BLaER1 treated with 17β-estradiol and CSF1 and Interleukin-3, amounts not matched to agents 10 nM and 100 nM (cell line): ENCODE measurements at regions not wholly inside any gene's neighbourhood (a gene's known extent, or its start where the extent isn't known, plus 50 kb on each side); places are given as distances from the start of the nearest gene placed in this dataset.
A peak's percentile ranks its signal among the peaks of the same experiment; 100 is the strongest.

ENCODE experiments used
- H3K27ac ChIP-seq, 11 experiments: shearing (Covaris generic); formaldehyde crosslinking; 2 replicates each; pipeline ENCODE4 v1.8.1; 2022
- H3K27me3 ChIP-seq, 11 experiments: shearing (Covaris generic); formaldehyde crosslinking; 2 replicates each; pipeline ENCODE4 v1.8.1; 2022
- H3K36me3 ChIP-seq, 11 experiments: shearing (Covaris generic); formaldehyde crosslinking; 2 replicates each; pipeline ENCODE4 v1.8.1; 2022
- H3K4me1 ChIP-seq, 10 experiments: shearing (Covaris generic); formaldehyde crosslinking; 2 replicates each; pipeline ENCODE4 v1.8.1; 2022
- H3K4me2 ChIP-seq, 11 experiments: shearing (Covaris generic); formaldehyde crosslinking; 2 replicates each; pipeline ENCODE4 v1.8.1; 2022
- H3K4me3 ChIP-seq, 10 experiments: shearing (Covaris generic); formaldehyde crosslinking; 2 replicates each; pipeline ENCODE4 v1.8.1; 2022
- H3K9ac ChIP-seq, 11 experiments: shearing (Covaris generic); formaldehyde crosslinking; 2 replicates each; pipeline ENCODE4 v1.8.1; 2022
- H3K9me3 ChIP-seq, 11 experiments: shearing (Covaris generic); formaldehyde crosslinking; replicated peaks in 1 of 11; 2 replicates each; pipeline ENCODE4 v1.8.1; 2022
- H4K20me1 ChIP-seq, 11 experiments: shearing (Covaris generic); formaldehyde crosslinking; 2 replicates each; pipeline ENCODE4 v1.8.1; 2022
- Cebpa-rat ChIP-seq, 11 experiments: shearing (Covaris generic); IDR thresholded peaks; 2 replicates each; pipeline ENCODE4 v1.8.1; 2022

- H3K9ac ChIP-seq: no peak overlapping the region
- H3K36me3 ChIP-seq: no peaks in the 10 kb centered on the region
- H3K4me1 ChIP-seq: peaks cover 0 to 100% (median 51%) of the 10 kb centered on the region in 10 experiments; a peak in 14 of 20 replicates
- no peaks in the 10 kb centered on the region for H3K9me3 ChIP-seq
- peak overlapping the region in 3 of 11 experiments; percentile 12 to 69 (median 67); a peak in 3 of 22 replicates for H3K4me2 ChIP-seq
- no peak for TF ChIP-seq Cebpa-rat (IDR thresholded peaks at IDR 0.05)
- no peaks in the 10 kb centered on the region for H4K20me1 ChIP-seq
- H3K27ac ChIP-seq: no peak overlapping the region
- H3K27me3 ChIP-seq: peaks cover 0 to 4% (median 0%) of the 10 kb centered on the region in 11 experiments; a peak in 2 of 22 replicates
- no peak overlapping the region for H3K4me3 ChIP-seq
Observed at GRCh38 chr10:130555411-130555750, 419.2 kb downstream of the GLRX3 start.

GRCh38 chr10:130557181-130557845 lies 421.1 kb downstream of the GLRX3 start:
- no peak for TF ChIP-seq Cebpa-rat (IDR thresholded peaks at IDR 0.05)
- Histone ChIP-seq H3K4me1 (peaks cover 0 to 100% (median 52%) of the 10 kb centered on the region in 10 experiments; a peak in 14 of 20 replicates), H4K20me1 (no peaks in the 10 kb centered on the region), H3K27me3 (peaks cover 0 to 4% (median 0%) of the 10 kb centered on the region in 11 experiments; a peak in 2 of 22 replicates), H3K27ac (no peak overlapping the region), H3K4me3 (no peak overlapping the region; a peak in 1 of 20 replicates), H3K36me3 (no peaks in the 10 kb centered on the region), H3K4me2 (peak overlapping the region in 9 of 11 experiments; percentile 17 to 74 (median 64); a peak in 15 of 22 replicates), H3K9ac (no peak overlapping the region; a peak in 1 of 22 replicates), H3K9me3 (no peaks in the 10 kb centered on the region)

- H3K27me3 ChIP-seq: no peaks in the 10 kb centered on the region
- H3K27ac ChIP-seq: no peak overlapping the region
- H3K9ac ChIP-seq: no peak overlapping the region
- peaks cover 0 to 100% (median 52%) of the 10 kb centered on the region in 10 experiments; a peak in 14 of 20 replicates for H3K4me1 ChIP-seq
- no peaks in the 10 kb centered on the region for H3K36me3 ChIP-seq
- H3K9me3 ChIP-seq: no peaks in the 10 kb centered on the region
- peak overlapping the region in 7 of 11 experiments; percentile 1 to 74 (median 70); a peak in 10 of 22 replicates for H3K4me2 ChIP-seq
- H3K4me3 ChIP-seq: no peak overlapping the region
- TF ChIP-seq Cebpa-rat (IDR thresholded peaks at IDR 0.05): no peak
- no peaks in the 10 kb centered on the region for H4K20me1 ChIP-seq
Observed at GRCh38 chr10:130558746-130559546, 422.8 kb downstream of the GLRX3 start.

GRCh38 chr10:130559547-130559880 lies 423.3 kb downstream of the GLRX3 start:
- peak overlapping the region in 5 of 11 experiments; percentile 1 to 74 (median 70); a peak in 6 of 22 replicates for H3K4me2 ChIP-seq
- H3K9ac ChIP-seq: no peak overlapping the region
- H3K9me3 ChIP-seq: no peaks in the 10 kb centered on the region
- H3K27ac ChIP-seq: no peak overlapping the region
- TF ChIP-seq Cebpa-rat (IDR thresholded peaks at IDR 0.05): no peak
- H3K4me1 ChIP-seq: peaks cover 0 to 100% (median 52%) of the 10 kb centered on the region in 10 experiments; a peak in 15 of 20 replicates
- no peak overlapping the region for H3K4me3 ChIP-seq
- H4K20me1 ChIP-seq: no peaks in the 10 kb centered on the region
- H3K36me3 ChIP-seq: no peaks in the 10 kb centered on the region
- no peaks in the 10 kb centered on the region for H3K27me3 ChIP-seq

- no peak for TF ChIP-seq Cebpa-rat (IDR thresholded peaks at IDR 0.05)
- H3K27ac ChIP-seq: no peak overlapping the region
Observed at GRCh38 chr10:130560116-130560515, 423.9 kb downstream of the GLRX3 start.

GRCh38 chr10:130560573-130560972 lies 424.4 kb downstream of the GLRX3 start:
- Histone ChIP-seq H3K4me3 (no peak overlapping the region), H3K4me1 (peaks cover 10 to 100% (median 62%) of the 10 kb centered on the region in 10 experiments), H3K9ac (no peak overlapping the region), H3K27ac (no peak overlapping the region), H3K27me3 (no peaks in the 10 kb centered on the region), H3K4me2 (peak overlapping the region in 4 of 11 experiments; percentile 3 to 74 (median 14); a peak in 4 of 22 replicates), H3K36me3 (no peaks in the 10 kb centered on the region), H4K20me1 (no peaks in the 10 kb centered on the region), H3K9me3 (no peaks in the 10 kb centered on the region)
- TF ChIP-seq Cebpa-rat (IDR thresholded peaks at IDR 0.05): no peak

More at GRCh38 chr10:130560116-130560515, 423.9 kb downstream of the GLRX3 start:
- Histone ChIP-seq H4K20me1 (no peaks in the 10 kb centered on the region), H3K36me3 (no peaks in the 10 kb centered on the region), H3K27me3 (no peaks in the 10 kb centered on the region), H3K9ac (no peak overlapping the region), H3K4me2 (peak overlapping the region in 3 of 11 experiments; percentile 3 to 74 (median 72); a peak in 3 of 22 replicates), H3K9me3 (no peaks in the 10 kb centered on the region), H3K4me1 (peaks cover 5 to 100% (median 58%) of the 10 kb centered on the region in 10 experiments), H3K4me3 (no peak overlapping the region)

GRCh38 chr10:130561681-130562080 lies 425.5 kb downstream of the GLRX3 start:
- TF ChIP-seq Cebpa-rat (IDR thresholded peaks at IDR 0.05): no peak
- no peaks in the 10 kb centered on the region for H3K9me3 ChIP-seq

GRCh38 chr10:130567011-130567410 lies 430.8 kb downstream of the GLRX3 start:
- Histone ChIP-seq H3K9me3 (peaks cover 7 to 31% (median 22%) of the 10 kb centered on the region in 11 experiments; a peak in 19 of 22 replicates), H3K4me2 (peak overlapping the region in 10 of 11 experiments; percentile 65 to 97 (median 82); a peak in 18 of 22 replicates), H3K9ac (no peak overlapping the region), H3K36me3 (0 out of 22 replicates have a peak, but pooled peaks cover 0 to 3% (median 0%) of the 10 kb centered on the region in 11 experiments), H4K20me1 (no peaks in the 10 kb centered on the region; a peak in 1 of 22 replicates), H3K27ac (peak overlapping the region in 3 of 11 experiments; percentile 4 to 38 (median 27); a peak in 2 of 22 replicates), H3K27me3 (peaks cover 0 to 14% (median 0%) of the 10 kb centered on the region in 11 experiments; a peak in 5 of 22 replicates), H3K4me3 (peak overlapping the region in 3 of 10 experiments; percentile 15 to 36 (median 21); a peak in 3 of 20 replicates), H3K4me1 (peaks cover 21 to 100% (median 85%) of the 10 kb centered on the region in 10 experiments)
- no peak for TF ChIP-seq Cebpa-rat (IDR thresholded peaks at IDR 0.05)

More at GRCh38 chr10:130561681-130562080, 425.5 kb downstream of the GLRX3 start:
- Histone ChIP-seq H3K4me1 (peaks cover 21 to 100% (median 73%) of the 10 kb centered on the region in 10 experiments), H3K36me3 (no peaks in the 10 kb centered on the region), H3K9ac (no peak overlapping the region), H3K4me2 (peak overlapping the region in 6 of 11 experiments; percentile 72 to 97 (median 91); a peak in 11 of 22 replicates), H3K4me3 (no peak overlapping the region), H3K27me3 (peaks cover 0 to 9% (median 0%) of the 10 kb centered on the region in 11 experiments; a peak in 5 of 22 replicates), H3K27ac (no peak overlapping the region), H4K20me1 (no peaks in the 10 kb centered on the region)
